Lower lobe of right lung (tissue), 2 donors: ENCODE measurements at regions not wholly inside any gene's neighbourhood (a gene's known extent, or its start where the extent isn't known, plus 50 kb on each side); places are given as distances from the start of the nearest gene placed in this dataset.

Source experiments
- ATAC-seq, 2 donors: fragments of 200-7000 bp; cut with Tn5 transposase; one replicate each; pipeline ENCODE4 v1.9.1; 2020 to 2022; ENCODE audit warnings: mild to moderate bottlenecking in 2 of 2, moderate library complexity in 2 of 2
- DNase-seq: peaks from one replicate; pipeline ENCODE4 v3.0.0-alpha.2; 2020
- H3K27ac ChIP-seq: fragments of 200-600 bp; one replicate; pipeline ENCODE4 v1.8.0; 2022
- H3K27me3 ChIP-seq: fragments of 200-600 bp; one replicate; pipeline ENCODE4 v1.8.0; 2022; ENCODE audit warnings: low read depth
- H3K36me3 ChIP-seq: fragments of 200-600 bp; one replicate; pipeline ENCODE4 v1.8.0; 2022; ENCODE audit warnings: mild to moderate bottlenecking
- H3K4me1 ChIP-seq: fragments of 200-600 bp; one replicate; pipeline ENCODE4 v1.8.0; 2022
- H3K4me3 ChIP-seq: fragments of 200-600 bp; one replicate; pipeline ENCODE4 v1.8.0; 2022; ENCODE audit warnings: mild to moderate bottlenecking
- H3K9me3 ChIP-seq: fragments of 200-600 bp; one replicate; pipeline ENCODE4 v1.8.0; 2022
- intact Hi-C: fragments of 100-400 bp; cut with DNase I; formaldehyde crosslinking; loops from one replicate; pipeline ENCODE4 v1.11.0; 2022
- TF ChIP-seq, protein P1 (sequence below): fragments of 200-600 bp; IDR thresholded peaks from one replicate; pipeline ENCODE4 v1.8.0; 2022; ENCODE audit warnings: antibody characterized with exemption, mild to moderate bottlenecking
- donor health status: DM: no; HTN: yes; CAD: no; lungs with severe emphysema.

DNA sequence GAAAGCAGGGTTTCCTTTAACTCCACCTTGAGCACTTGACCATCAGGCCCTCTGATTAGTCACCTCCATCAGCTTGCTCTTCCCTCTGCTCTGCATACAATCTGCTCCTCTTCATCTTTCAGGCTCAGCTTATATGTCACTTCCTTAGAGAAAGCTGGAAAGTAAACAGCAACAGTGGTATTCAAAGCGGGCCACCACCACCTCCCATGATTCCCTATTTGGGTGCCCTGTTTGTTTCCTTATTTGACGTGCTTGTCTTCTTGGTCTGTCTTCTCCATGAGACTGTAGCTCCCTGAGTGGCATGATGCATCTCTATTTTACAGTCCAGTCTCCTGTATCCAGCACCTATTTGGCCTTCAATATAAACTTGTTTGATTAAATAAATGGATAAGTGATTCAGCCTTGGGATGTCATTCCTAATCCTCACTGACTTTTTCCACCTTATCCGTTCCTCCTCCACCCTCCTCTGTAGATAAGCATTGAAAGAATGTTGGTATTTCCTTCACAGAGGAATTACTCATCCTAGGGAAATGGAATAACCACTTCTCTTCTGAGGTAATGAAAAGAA lies 102.8 kb upstream of the SGK1 start:
- ATAC-seq = peak in 1 of 2 donors; percentile 41
- no peaks in the 10 kb centered on the region for H3K27me3 ChIP-seq
- no peak overlapping the region for H3K4me3 ChIP-seq
- H3K27ac ChIP-seq = no peak overlapping the region
- peaks cover 13% of the 10 kb centered on the region for H3K4me1 ChIP-seq
- no peaks in the 10 kb centered on the region for H3K9me3 ChIP-seq
- no peak for DNase-seq
- no peaks in the 10 kb centered on the region for H3K36me3 ChIP-seq
- intact Hi-C loops = no loop called here
- TF ChIP-seq, protein P1, sequence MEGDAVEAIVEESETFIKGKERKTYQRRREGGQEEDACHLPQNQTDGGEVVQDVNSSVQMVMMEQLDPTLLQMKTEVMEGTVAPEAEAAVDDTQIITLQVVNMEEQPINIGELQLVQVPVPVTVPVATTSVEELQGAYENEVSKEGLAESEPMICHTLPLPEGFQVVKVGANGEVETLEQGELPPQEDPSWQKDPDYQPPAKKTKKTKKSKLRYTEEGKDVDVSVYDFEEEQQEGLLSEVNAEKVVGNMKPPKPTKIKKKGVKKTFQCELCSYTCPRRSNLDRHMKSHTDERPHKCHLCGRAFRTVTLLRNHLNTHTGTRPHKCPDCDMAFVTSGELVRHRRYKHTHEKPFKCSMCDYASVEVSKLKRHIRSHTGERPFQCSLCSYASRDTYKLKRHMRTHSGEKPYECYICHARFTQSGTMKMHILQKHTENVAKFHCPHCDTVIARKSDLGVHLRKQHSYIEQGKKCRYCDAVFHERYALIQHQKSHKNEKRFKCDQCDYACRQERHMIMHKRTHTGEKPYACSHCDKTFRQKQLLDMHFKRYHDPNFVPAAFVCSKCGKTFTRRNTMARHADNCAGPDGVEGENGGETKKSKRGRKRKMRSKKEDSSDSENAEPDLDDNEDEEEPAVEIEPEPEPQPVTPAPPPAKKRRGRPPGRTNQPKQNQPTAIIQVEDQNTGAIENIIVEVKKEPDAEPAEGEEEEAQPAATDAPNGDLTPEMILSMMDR = no peak

DNA sequence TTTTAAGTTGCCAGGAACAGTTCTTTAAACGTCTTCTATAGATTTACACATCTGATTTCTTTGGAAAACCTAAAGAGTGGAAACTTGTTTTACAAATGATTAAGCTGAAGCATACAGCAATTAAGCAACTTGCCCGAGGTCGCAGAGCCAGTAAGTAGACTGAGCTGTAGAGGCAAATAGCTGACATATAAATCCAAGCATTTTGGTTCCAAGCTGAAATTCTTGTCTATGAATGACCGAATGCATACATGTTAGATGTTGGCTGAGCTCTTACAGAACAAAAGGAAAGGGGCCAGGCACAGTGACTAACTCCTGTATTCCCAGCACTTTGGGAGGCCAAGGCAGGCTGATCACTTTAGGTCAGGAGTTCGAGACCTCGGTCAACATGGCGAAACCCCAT lies 101.8 kb upstream of the SGK1 start:
- no peaks in the 10 kb centered on the region for H3K27me3 ChIP-seq
- H3K9me3 ChIP-seq = no peaks in the 10 kb centered on the region
- peaks cover 13% of the 10 kb centered on the region for H3K4me1 ChIP-seq
- no peak for DNase-seq
- no peak for ATAC-seq
- intact Hi-C loops = no loop called here
- no peaks in the 10 kb centered on the region for H3K36me3 ChIP-seq
- TF ChIP-seq, protein P1 = no peak
- no peak overlapping the region for H3K27ac ChIP-seq
- H3K4me3 ChIP-seq = no peak overlapping the region

DNA sequence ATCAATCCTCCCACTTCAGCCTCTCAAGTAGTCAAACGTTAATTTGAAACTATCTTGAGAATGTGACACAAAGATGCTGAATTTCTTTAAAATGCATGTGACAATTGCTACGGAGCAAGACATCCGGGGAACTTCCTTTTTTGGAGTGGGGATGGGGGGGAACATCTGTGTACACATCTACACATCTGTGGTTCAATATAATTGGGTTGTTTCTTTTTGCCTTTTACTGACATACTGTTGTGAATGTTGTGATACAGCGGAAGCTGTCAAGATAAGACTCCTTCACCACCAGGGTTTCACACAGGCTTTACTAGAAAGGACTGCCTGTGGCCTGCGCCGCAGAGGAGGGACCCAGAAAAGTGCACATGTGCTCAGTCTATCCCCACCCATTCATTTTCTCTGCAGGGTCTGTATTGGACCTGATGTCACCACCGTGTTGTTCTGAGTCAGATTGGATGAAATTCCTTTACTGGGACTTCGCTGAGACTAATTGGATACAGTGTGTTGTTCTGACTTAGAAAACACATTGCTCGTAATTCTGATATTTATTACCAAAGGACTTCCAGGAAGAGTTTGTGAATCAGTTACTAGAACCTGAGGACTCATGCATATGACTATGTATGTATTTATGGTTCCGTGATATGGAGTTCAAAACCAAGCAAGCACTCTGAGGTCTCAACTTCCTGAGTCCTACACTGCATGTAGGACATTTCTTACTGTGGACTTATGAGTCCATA lies 98.7 kb upstream of the SGK1 start:
- Histone ChIP-seq H3K36me3 (no peaks in the 10 kb centered on the region), H3K4me3 (no peak overlapping the region), H3K27ac (no peak overlapping the region), H3K27me3 (no peaks in the 10 kb centered on the region), H3K9me3 (peaks cover 4% of the 10 kb centered on the region), H3K4me1 (peaks cover 13% of the 10 kb centered on the region)
- peak in 1 of 2 donors; percentile 29 for ATAC-seq
- intact Hi-C loops = no loop called here
- TF ChIP-seq, protein P1 = no peak
- DNase-seq = no peak

- Histone ChIP-seq H3K4me3 (no peak overlapping the region), H3K9me3 (peaks cover 4% of the 10 kb centered on the region), H3K27me3 (no peaks in the 10 kb centered on the region), H3K4me1 (peaks cover 6% of the 10 kb centered on the region), H3K27ac (no peak overlapping the region), H3K36me3 (no peaks in the 10 kb centered on the region)
- intact Hi-C loops = no loop called here
- ATAC-seq (no peak), DNase-seq (no peak)
- TF ChIP-seq, protein P1 = no peak
These were observed 97.7 kb upstream of the SGK1 start for GRCh38 chr6:134415656-134416055.

GRCh38 chr6:134415194-134415593 lies 97.3 kb upstream of the SGK1 start:
- TF ChIP-seq, protein P1 = no peak
- ATAC-seq = no peak
- Histone ChIP-seq H3K27me3 (no peaks in the 10 kb centered on the region), H3K27ac (no peak overlapping the region), H3K36me3 (no peaks in the 10 kb centered on the region), H3K4me3 (no peak overlapping the region), H3K4me1 (peaks cover 2% of the 10 kb centered on the region), H3K9me3 (peaks cover 4% of the 10 kb centered on the region)
- no peak for DNase-seq
- intact Hi-C loops = no loop called here
